ENCODE measurements at regions not wholly inside any gene's neighbourhood (a gene's known extent, or its start where the extent isn't known, plus 50 kb on each side); places are given as distances from the start of the nearest gene placed in this dataset.
"Not testable (repeated sequence)": the region's sequence is repeated elsewhere in the genome, so short reads cannot be mapped to it uniquely, and the experiment has no call there.

GRCh38 chr5:96220610-96221390, 212.2 kb downstream of the PCSK1 start:
- Histone ChIP-seq H3K4me3 (no peak overlapping the region), H3K27ac (peak overlapping the region in 5 of 21 experiments; percentile 25 to 67 (median 29))

GRCh38 chr5:96219580-96220281, 213.3 kb downstream of the PCSK1 start:
- peak overlapping the region in 6 of 21 experiments; percentile 2 to 67 (median 29) for H3K27ac ChIP-seq
- H3K4me3 ChIP-seq = no peak overlapping the region

GRCh38 chr5:96218653-96219052, 214.4 kb downstream of the PCSK1 start:
- no peak overlapping the region for H3K4me3 ChIP-seq
- no peak overlapping the region for H3K27ac ChIP-seq

GRCh38 chr5:96214442-96215197, 218.4 kb downstream of the PCSK1 start:
- H3K4me3 ChIP-seq = no peak overlapping the region
- H3K27ac ChIP-seq = no peak overlapping the region

GRCh38 chr5:96209829-96210228, 223.2 kb downstream of the PCSK1 start:
- H3K27ac ChIP-seq = no peak overlapping the region
- H3K4me3 ChIP-seq = no peak overlapping the region

- no peak overlapping the region for H3K4me3 ChIP-seq
- no peak overlapping the region for H3K27ac ChIP-seq
Measured at GRCh38 chr5:96207420-96207819, 225.6 kb downstream of the PCSK1 start.

- no peak overlapping the region for H3K27ac ChIP-seq
- H3K4me3 ChIP-seq = no peak overlapping the region
Measured at GRCh38 chr5:96203761-96204160, 229.3 kb downstream of the PCSK1 start.

GRCh38 chr5:96201503-96201902, 231.5 kb downstream of the PCSK1 start:
- no peak overlapping the region for H3K27ac ChIP-seq
- no peak overlapping the region for H3K4me3 ChIP-seq

GRCh38 chr5:96200641-96201040, 232.4 kb downstream of the PCSK1 start:
- H3K27ac ChIP-seq = no peak overlapping the region
- no peak overlapping the region for H3K4me3 ChIP-seq

GRCh38 chr5:96199713-96200183, 233.3 kb downstream of the PCSK1 start:
- Histone ChIP-seq H3K4me3 (no peak overlapping the region), H3K27ac (peak overlapping the region in 1 of 21 experiments; percentile 15)

- H3K4me3 ChIP-seq = no peak overlapping the region
- H3K27ac ChIP-seq = peak overlapping the region in 2 of 21 experiments; percentile 15 to 71
Measured at GRCh38 chr5:96198356-96199058, 234.5 kb downstream of the PCSK1 start.

- H3K4me3 ChIP-seq = not testable (repeated sequence)
- H3K27ac ChIP-seq = peak overlapping the region in 4 of 21 experiments; percentile 11 to 73 (median 43)
Measured at GRCh38 chr5:96197767-96198166, 235.3 kb downstream of the PCSK1 start.

GRCh38 chr5:96197347-96197746, 235.7 kb upstream of the ELL2 start:
- H3K27ac ChIP-seq = peak overlapping the region in 7 of 21 experiments; percentile 0 to 73 (median 35)
- no peak overlapping the region for H3K4me3 ChIP-seq

- H3K27ac ChIP-seq = peak overlapping the region in 7 of 21 experiments; percentile 0 to 73 (median 35)
- H3K4me3 ChIP-seq = no peak overlapping the region
Measured at GRCh38 chr5:96196890-96197289, 235.2 kb upstream of the ELL2 start.

- no peak overlapping the region for H3K4me3 ChIP-seq
- peak overlapping the region in 2 of 21 experiments; percentile 42 to 73 for H3K27ac ChIP-seq
Measured at GRCh38 chr5:96196407-96196806, 234.8 kb upstream of the ELL2 start.

- H3K4me3 ChIP-seq = no peak overlapping the region
- no peak overlapping the region for H3K27ac ChIP-seq
Measured at GRCh38 chr5:96195123-96195522, 233.5 kb upstream of the ELL2 start.

GRCh38 chr5:96194593-96194992, 232.9 kb upstream of the ELL2 start:
- H3K27ac ChIP-seq = no peak overlapping the region
- H3K4me3 ChIP-seq = no peak overlapping the region

- no peak overlapping the region for H3K27ac ChIP-seq
- H3K4me3 ChIP-seq = no peak overlapping the region
Measured at GRCh38 chr5:96193946-96194345, 232.3 kb upstream of the ELL2 start.

GRCh38 chr5:96189987-96190386, 228.3 kb upstream of the ELL2 start:
- H3K27ac ChIP-seq = no peak overlapping the region

More at GRCh38 chr5:96189987-96190386, 228.3 kb upstream of the ELL2 start:
- no peak overlapping the region for H3K4me3 ChIP-seq
